Vagina (tissue), 2 donors: ENCODE measurements at regions not wholly inside any gene's neighbourhood (a gene's known extent, or its start where the extent isn't known, plus 50 kb on each side); places are given as distances from the start of the nearest gene placed in this dataset.
A peak's percentile ranks its signal among the peaks of the same experiment; 100 is the strongest.

Source experiments
- DNase-seq, 2 donors: peaks; one replicate each; pipeline ENCODE4 v3.0.0-alpha.2; 2017; ENCODE audit errors: extremely low spot score in 2 of 2
- H3K27ac ChIP-seq: fragments of 200-600 bp; sonication (generic); one replicate; pipeline ENCODE4 v1.5.1; 2019
- H3K27me3 ChIP-seq: fragments of 200-600 bp; sonication (generic); one replicate; pipeline ENCODE4 v1.5.1; 2019
- H3K36me3 ChIP-seq, 2 donors: fragments of 200-600 bp; sonication (generic); one replicate each; pipeline ENCODE4 v1.5.1; 2017 to 2019
- H3K4me1 ChIP-seq: fragments of 200-600 bp; sonication (generic); one replicate; pipeline ENCODE4 v1.5.1; 2019
- H3K4me3 ChIP-seq, 2 donors: fragments of 200-600 bp; sonication (generic); 1 replicate in 1 of 2; 2 replicates in 1 of 2; pipeline ENCODE4 v1.5.1; 2016 to 2019
- H3K9me3 ChIP-seq: fragments of 200-600 bp; sonication (generic); one replicate; pipeline ENCODE4 v1.5.1; 2019
- CTCF ChIP-seq, 3 experiments: fragments of 450-650 bp in 2 of 3; fragments of 200-600 bp in 1 of 3; sonication (generic) in 1 of 3; IDR thresholded peaks; one replicate each; pipeline ENCODE4 v1.5.1; 2017 to 2019; ENCODE audit warnings: antibody characterized with exemption in 3 of 3, mild to moderate bottlenecking in 2 of 3, moderate library complexity in 2 of 3
- POLR2A ChIP-seq, 2 donors: fragments of 450-650 bp; IDR thresholded peaks; one replicate each; pipeline ENCODE4 v1.6.1; 2017; ENCODE audit warnings: antibody characterized with exemption in 2 of 2, mild to moderate bottlenecking in 2 of 2, moderate library complexity in 2 of 2
- POLR2AphosphoS5 ChIP-seq, 2 donors: sonication (generic); formaldehyde crosslinking; IDR thresholded peaks; one replicate each; pipeline ENCODE4 v1.9.0; 2017; ENCODE audit warnings: antibody characterized with exemption in 2 of 2, mild to moderate bottlenecking in 2 of 2, low read depth in 1 of 2; ENCODE audit not compliant: insufficient read depth in 1 of 2
- intact Hi-C: fragments of 100-400 bp; cut with DNase I; formaldehyde crosslinking; loops from one replicate; pipeline ENCODE4 v1.15.1; 2023

GRCh38 chr16:35748621-35749252 lies 2289.3 kb downstream of the TP53TG3F start:
- TF ChIP-seq POLR2A (IDR thresholded peaks at IDR 0.05) (no peak), CTCF (IDR thresholded peaks at IDR 0.05) (no peak), POLR2AphosphoS5 (IDR thresholded peaks at IDR 0.05; ENCODE audit: insufficient read depth in 1 of 2, low read depth in 1 of 2) (no peak)
- intact Hi-C loops, result no loop called here
- Histone ChIP-seq H3K27me3 (no peaks in the 10 kb centered on the region), H3K9me3 (no peaks in the 10 kb centered on the region), H3K4me3 (no peak overlapping the region), H3K36me3 (no peaks in the 10 kb centered on the region), H3K4me1 (no peaks in the 10 kb centered on the region), H3K27ac (no peak overlapping the region)
- DNase-seq, result peak; percentile 62 to 82

- H3K9me3 ChIP-seq, result no peaks in the 10 kb centered on the region
- no peaks in the 10 kb centered on the region for H3K4me1 ChIP-seq
- no peak overlapping the region for H3K27ac ChIP-seq
- no peak overlapping the region for H3K4me3 ChIP-seq
- TF ChIP-seq CTCF (IDR thresholded peaks at IDR 0.05) (no peak), POLR2AphosphoS5 (IDR thresholded peaks at IDR 0.05; ENCODE audit: insufficient read depth in 1 of 2, low read depth in 1 of 2) (no peak), POLR2A (IDR thresholded peaks at IDR 0.05) (no peak)
- no peaks in the 10 kb centered on the region for H3K27me3 ChIP-seq
- DNase-seq, result peak; percentile 65 to 79
- no peaks in the 10 kb centered on the region for H3K36me3 ChIP-seq
- intact Hi-C loops, result no loop called here
These were observed 2290.1 kb downstream of the TP53TG3F start for GRCh38 chr16:35749253-35750141.

GRCh38 chr16:35750157-35750689 lies 2290.8 kb downstream of the TP53TG3F start:
- Histone ChIP-seq H3K4me3 (no peak overlapping the region), H3K4me1 (no peaks in the 10 kb centered on the region), H3K27ac (no peak overlapping the region), H3K9me3 (no peaks in the 10 kb centered on the region), H3K27me3 (no peaks in the 10 kb centered on the region), H3K36me3 (no peaks in the 10 kb centered on the region)
- no peak for TF ChIP-seq CTCF (IDR thresholded peaks at IDR 0.05)
- no peak for TF ChIP-seq POLR2A (IDR thresholded peaks at IDR 0.05)
- TF ChIP-seq POLR2AphosphoS5 (IDR thresholded peaks at IDR 0.05; ENCODE audit: insufficient read depth in 1 of 2, low read depth in 1 of 2), result no peak
- intact Hi-C loops, result no loop called here
- peak; percentile 71 to 90 for DNase-seq

GRCh38 chr16:35750701-35751104 lies 2291.3 kb downstream of the TP53TG3F start:
- peak; percentile 79 to 81 for DNase-seq
- no peaks in the 10 kb centered on the region for H3K4me1 ChIP-seq
- intact Hi-C loops, result no loop called here
- no peaks in the 10 kb centered on the region for H3K27me3 ChIP-seq
- TF ChIP-seq CTCF (IDR thresholded peaks at IDR 0.05) (no peak), POLR2A (IDR thresholded peaks at IDR 0.05) (no peak), POLR2AphosphoS5 (IDR thresholded peaks at IDR 0.05; ENCODE audit: insufficient read depth in 1 of 2, low read depth in 1 of 2) (no peak)
- H3K4me3 ChIP-seq, result no peak overlapping the region
- H3K27ac ChIP-seq, result no peak overlapping the region
- no peaks in the 10 kb centered on the region for H3K9me3 ChIP-seq
- H3K36me3 ChIP-seq, result no peaks in the 10 kb centered on the region
